ENCODE measurements at regions not wholly inside any gene's neighbourhood (a gene's known extent, or its start where the extent isn't known, plus 50 kb on each side); places are given as distances from the start of the nearest gene placed in this dataset.

- no peak for DNase-seq (ENCODE audit: low read depth)
Measured at GRCh38 chr6:170030821-170031471, 259.9 kb downstream of the DLL1 start.

GRCh38 chr6:170030284-170030815 lies 260.5 kb downstream of the DLL1 start:
- no peak for DNase-seq (ENCODE audit: low read depth)

DNA sequence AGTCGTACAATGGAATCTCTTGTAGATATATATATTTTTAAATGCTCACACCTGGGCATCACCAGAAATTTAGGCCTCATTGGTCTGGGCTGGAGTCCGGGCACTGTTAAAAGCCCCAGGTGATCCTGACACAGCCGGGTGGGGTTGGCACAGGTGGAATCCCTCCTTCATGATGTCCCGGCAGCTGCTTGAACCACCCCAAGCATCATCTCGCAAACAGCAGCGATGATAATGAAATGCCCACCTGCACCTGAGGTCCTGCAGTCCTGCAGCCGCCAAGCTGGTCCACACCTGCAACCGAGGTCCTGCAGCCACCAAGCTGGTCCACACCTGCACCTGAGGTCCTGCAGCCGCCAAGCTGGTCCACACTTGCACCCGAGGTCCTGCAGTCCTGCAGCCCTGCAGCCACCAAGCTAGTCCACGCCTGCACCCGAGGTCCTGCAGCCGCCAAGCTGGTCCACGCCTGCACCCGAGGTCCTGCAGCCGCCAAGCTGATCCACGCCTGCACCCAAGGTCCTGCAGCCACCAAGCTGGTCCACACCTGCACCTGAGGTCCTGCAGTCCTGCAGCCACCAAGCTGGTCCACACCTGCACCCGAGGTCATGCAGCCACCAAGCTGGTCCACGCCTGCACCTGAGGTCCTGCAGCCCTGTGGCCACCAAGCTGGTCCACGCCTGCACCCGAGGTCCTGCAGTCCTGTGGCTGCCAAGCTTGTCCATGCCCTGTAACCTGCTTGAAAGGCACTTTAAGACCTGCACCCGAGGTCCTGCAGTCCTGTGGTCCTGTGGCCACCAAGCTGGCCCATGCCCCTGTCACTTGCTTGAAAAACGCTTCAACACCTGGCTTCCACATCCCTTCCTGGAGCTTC lies 261.2 kb downstream of the DLL1 start:
- no peak for DNase-seq (ENCODE audit: low read depth)

DNA sequence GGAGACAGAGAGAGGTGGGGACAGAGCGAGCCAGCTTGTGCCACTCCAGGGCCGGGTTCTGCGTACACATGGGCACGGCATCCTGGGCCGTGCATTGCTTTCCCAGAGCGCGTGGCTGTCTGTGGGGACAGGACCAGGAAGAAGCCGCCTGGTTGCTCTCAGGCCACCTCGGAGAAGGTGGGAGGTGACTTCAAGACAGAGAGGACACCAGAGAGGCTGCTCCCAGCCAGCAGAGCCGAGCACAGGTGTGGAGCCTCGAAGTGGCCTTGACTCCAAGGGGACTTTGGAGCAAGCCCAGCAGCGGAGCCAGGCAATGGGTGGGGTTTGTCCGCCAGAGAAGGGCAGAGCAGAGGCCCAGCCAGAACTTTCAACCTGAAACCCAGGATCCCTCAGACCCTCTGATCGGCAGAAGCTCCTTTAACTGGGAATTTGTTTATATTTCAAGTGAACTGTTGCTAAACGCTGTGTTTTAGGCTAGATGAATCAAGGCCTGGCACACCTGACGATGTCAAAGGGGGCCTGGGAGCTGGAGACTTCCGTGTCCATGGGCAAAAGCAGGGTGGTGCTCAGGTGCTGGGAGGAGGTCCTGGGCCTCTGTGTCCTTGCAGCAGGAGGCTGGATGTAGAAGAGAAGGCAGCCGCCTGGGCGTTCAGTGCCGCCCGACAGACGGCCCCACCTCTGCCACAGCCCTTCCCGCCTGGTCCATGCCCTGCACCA lies 262.1 kb downstream of the DLL1 start:
- no peak for DNase-seq (ENCODE audit: low read depth)

- DNase-seq (ENCODE audit: low read depth), result no peak
Measured at GRCh38 chr6:170027647-170028043, 263.2 kb downstream of the DLL1 start.

DNA sequence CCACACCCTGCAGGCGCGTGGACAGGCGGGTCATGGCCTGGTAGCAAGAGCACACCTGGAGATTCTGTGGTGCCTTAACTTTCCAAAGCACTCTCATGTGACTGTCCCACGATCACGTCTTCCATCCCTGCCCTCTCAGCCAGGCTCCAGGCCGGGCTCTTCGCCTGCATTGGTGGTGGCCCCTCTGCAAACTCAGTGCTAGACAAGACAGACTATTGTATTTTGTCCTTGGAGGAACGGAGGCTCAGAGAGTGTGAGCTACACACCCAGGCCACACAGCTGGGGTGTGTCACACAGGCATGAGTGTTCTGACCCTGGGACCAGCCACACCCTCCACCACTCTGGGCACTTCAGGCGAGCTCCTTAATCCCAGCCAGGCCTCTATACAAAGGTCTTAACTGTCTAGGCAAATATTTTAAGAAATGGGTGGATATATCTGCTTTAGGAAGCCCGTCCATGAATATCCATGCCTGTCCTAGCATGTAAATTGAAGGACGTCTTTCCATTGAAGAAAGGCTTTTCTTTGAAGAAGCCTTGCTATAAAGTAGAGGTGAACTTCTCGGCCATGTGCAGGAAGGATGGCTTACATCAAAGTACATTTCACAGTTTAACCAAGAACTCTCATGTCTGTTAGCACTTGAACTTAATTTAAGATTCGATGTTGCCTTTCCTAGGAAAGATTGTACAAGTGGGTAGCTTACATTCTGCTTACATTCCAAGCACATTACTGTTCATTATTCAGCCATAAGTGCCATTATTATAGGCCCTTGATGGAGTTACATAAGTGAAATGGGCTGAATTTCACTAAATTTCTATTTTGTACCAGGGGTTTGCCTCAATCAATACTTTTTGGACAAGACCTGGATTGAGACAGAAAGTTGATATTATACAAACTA lies 263.9 kb downstream of the DLL1 start:
- no peak for DNase-seq (ENCODE audit: low read depth)

DNA sequence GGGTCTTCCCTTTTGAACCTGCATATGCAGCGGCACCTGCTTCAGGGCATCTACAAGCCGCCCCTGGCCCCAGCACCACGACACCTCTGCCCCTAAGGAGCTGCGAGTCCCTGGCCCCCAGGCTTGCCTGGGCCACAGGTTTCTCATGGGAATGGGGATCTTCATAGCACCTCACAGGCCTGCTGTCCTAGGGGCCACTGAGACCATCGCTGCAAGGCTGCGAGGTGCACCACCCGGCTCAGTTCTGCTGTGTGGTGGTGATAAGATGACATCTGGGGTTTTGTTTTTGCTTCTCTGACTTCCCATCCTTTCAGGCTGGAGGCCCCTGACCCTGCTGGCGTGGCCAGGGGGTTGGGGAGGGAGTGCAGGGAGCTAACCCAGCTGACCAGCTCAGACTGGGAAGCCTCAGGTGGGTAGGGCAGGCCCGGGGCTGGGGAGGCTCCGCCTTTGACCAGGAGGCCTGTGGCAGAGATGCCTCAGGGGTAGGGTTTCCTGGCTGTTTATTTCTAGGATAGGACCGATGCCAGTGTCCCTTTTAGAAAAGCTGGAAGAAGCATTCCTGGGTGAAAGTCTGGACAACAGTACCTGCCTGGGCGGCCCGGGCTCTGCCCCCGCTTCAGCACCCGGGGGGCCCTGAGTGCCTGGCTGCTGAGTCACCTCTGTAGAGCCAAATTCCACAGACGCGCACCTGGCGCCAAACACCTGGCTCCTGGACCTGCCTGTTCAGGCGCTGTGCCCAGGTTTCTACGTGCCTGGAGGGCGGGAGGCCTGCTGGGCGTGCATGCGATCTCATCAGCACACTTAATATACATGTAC lies 264.7 kb downstream of the DLL1 start:
- DNase-seq (ENCODE audit: low read depth), result no peak

DNA sequence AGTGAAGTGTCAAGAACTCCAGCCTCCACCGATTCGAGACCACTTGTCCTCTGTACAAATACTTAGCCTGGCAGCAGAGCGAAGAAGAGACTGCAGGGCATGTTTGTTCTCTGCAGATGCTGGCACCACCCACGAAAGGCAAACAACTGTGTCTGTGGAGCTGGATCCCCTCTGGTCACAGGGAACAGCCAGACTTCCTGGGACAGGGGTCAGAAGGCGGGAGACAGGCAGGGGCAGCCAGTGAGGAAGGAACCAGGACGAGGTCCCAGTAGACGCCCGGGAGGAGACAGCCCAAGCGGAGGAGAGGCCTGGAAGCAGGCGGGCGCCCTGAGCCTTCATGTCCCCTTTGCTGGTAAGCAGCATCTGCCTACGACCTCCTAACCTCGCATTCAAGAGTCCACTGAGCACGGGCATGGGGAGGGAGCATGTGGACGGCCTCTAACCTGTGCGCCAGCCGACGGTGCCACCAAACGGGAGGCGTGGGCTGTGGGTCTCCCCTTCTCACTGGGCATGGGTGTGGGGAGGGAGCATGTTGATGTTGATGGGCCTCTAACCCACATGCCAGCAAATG lies 265.5 kb downstream of the DLL1 start:
- no peak for DNase-seq (ENCODE audit: low read depth)

DNA sequence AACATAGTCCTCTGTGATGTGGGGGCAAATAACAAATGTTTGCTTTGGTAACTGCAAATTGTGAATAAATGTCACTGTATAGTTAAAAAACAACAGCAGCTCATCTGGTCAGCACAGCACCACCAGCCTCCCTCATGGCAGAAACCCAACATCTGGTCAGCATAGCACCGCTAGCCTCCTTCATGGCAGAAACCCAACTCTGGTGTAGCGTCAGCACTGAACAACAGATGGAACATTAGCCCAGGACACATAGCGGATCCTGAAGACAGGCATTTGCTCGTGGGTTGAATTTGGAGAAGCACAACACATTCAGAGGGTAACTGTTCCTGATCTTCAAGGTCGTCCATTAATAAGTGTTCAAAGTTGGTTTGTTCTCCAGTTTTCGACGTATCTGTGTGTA lies 265.9 kb downstream of the DLL1 start:
- no peak for DNase-seq (ENCODE audit: low read depth)

DNA sequence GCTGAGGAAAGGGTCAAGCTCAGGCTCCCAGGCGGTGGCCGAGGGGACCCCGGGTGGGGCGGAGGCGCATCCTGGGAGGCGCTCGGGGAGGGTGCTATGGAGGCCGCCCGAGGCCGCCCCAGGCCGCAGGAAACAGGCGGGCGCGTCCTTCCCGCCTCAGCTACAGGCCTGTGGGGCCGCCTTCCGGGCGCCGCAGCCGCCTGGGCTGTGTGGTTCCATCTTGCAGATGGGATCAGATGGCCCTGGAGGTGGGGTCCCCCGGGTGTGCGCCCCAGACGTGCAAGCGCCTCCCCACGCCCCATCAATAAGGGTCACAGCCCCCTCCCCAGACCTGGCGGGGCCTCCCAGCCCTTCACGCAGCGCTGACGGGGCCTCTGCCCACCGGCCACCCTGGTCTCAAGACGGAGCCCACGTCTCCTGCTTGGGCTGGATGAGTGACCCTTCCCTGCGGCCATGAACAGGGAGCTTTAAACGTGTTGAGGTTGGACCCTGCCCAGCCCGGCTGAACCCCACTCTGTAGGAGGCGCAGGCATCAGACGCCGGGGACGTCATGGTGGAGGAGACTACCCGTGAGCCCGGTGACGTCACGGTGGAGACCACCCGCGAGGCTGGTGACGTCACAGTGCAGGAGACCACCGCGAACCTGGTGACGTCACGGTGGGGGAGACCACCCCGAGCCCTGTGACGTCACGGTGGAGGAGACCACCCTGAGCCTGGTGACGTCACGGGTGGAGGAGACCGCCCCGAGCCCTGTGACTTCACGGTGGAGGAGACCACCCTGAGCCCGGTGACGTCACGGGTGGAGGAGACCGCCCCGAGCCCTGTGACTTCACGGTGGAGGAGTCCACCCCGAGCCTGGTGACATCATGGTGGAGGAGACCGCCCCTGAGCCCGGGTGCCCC lies 267.0 kb downstream of the DLL1 start:
- DNase-seq (ENCODE audit: low read depth), result no peak

- no peak for DNase-seq (ENCODE audit: low read depth)
Measured at GRCh38 chr6:170022827-170023619, 267.9 kb downstream of the DLL1 start.

- DNase-seq (ENCODE audit: low read depth), result no peak
Measured at GRCh38 chr6:170022291-170022722, 268.6 kb downstream of the DLL1 start.

DNA sequence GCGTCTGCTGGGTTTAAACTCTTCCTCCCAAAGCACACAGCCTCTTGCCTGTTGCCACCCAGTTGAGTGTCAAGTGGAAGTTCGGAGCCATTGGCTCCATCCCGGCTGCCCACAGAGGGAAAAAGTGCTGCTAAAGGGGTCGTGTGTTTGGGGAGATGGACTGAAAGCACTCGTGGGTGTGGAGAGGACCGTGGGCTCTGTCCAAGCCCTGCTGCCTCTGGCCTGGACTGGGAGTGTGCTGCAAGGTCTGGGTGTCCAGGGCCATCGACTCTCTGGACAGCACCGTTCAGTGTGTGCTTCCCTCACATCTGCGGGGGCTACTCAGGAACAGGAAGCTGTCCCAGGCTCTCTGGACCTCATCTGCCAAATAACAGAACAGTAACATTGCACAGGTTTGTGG lies 269.3 kb downstream of the DLL1 start:
- DNase-seq (ENCODE audit: low read depth), result no peak

DNA sequence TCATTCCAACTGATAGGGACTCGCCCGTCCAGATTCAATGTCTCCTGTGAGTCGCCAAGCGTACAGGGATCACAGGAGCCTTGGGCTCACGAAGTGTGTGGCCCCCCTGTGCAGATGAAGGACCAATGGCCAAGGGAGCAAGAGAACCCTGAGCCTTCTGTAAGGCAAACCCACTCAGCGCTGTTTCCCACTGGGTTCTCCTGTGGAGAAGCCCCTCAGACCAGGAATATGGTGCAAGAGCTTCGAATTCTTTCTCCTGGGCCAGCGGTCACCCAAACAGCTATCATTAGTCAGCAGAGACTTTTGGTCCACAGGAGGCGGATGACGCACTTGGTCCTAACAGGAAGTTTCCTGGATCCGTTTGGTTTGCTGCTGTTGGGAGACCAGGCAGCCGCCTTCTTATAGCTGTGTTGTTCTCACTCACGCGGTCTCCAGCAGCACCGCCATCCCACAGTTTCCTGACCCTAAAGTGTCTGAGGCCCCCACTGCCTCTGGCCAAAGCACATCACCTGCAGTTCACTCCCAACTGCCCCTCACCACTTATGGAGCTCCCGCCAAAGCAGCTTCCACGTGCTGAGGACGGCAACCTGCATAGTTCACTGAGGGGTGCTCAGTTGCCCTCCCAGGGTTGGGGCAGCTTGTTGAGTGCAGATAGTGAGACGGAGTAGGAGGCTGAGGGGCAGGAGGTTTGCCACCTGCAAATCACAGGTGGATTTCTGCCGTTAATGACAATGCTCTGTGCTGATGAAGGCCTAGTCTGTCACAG lies 268.6 kb downstream of the ERMARD start:
- DNase-seq (ENCODE audit: low read depth), result no peak

DNA sequence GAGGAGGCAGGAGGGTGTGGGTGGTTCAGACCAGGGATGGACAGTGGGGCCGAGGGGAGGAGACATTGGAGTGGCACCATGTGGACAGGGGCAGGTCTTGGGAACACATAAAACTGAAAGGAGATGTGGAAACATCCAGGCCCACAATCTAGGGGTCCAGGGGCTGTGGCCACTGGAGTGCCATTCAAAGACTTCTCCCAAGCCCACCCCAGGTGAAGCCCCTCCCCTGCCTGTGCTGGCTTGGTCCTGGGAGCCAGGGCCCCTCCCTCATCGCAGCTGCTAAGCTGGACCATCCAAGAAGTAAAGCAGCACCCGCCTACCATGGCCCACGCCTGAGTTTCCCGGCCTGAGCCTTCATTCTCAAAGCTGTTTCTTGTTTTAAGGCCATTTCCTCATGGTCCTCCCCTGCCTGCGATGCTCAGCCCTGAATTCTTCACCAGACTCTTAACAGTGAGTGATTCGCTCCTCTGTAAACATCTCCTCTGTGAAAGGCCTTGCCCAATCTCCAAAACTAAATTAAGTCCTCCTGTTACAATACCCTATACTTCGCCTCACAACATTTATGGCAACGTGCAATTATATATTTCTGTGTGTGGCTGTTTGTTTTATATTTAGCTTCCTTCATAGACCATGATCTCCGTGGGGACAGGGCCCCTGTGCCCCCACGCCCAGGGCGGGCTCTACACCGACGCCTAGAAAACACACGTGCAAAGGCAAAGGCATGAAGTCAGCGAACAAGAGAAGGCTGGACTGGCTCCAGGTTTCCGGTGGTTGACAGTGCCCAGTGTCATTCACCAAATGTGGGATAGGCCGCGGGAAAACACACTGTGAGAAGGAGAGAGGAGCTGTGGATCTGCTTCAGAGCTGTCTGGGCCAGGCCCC lies 267.8 kb downstream of the ERMARD start:
- DNase-seq (ENCODE audit: low read depth), result no peak

- DNase-seq (ENCODE audit: low read depth), result no peak
Measured at GRCh38 chr6:170018422-170018935, 267.1 kb downstream of the ERMARD start.

Measured in T follicular helper cell (primary cell).